ENCODE measurements at regions not wholly inside any gene's neighbourhood (a gene's known extent, or its start where the extent isn't known, plus 50 kb on each side); places are given as distances from the start of the nearest gene placed in this dataset.
"Not testable (repeated sequence)": the region's sequence is repeated elsewhere in the genome, so short reads cannot be mapped to it uniquely, and the experiment has no call there.

DNA sequence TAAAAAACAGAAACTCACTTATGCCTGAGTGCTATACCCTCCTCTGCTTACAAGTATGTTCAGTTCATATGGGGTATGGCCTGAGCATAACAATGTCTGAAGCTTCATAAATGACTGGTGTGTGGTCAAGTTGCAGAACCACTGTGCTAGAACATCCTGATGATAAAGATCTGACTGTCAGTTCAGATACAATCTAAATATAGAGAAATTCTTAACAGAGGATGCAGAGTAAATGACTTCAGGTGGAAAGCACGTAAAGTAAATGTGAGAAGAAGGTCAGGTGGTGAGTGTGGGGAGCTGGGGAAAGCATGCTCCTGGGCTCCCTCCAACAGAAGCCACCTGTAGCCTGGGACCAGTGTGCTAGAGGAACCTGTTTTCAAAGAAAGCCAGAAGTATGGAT is 926.2 kb downstream of the TSN start:
- Mint-ChIP-seq H3K4me3 (no peak overlapping the region), H3K27me3 (no peaks in the 10 kb centered on the region), H3K27ac (no peak overlapping the region), H3K4me1 (no peaks in the 10 kb centered on the region), H3K9me3 (peaks cover 0 to 9% of the 10 kb centered on the region in 2 donors)
- no peak for DNase-seq
- no peak for ATAC-seq

DNA sequence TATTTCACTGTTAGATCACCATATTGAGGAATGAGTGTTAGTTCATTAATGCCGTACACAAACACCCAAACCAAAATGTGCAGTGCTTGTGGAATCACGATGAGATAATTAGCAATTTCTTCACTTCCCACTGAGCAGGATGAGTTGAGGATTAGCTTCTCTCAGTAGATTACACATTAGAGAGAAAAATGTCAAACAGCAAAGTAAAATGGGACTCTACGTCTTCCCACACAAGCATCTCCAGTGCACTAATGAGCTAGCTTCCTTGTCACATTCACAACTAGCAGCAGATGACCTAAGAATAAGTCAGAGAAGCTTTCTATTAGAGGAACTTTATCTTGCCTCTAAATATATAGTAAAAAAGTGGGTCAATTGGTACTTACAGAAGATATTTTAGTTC is 926.9 kb downstream of the TSN start:
- no peak for ATAC-seq

DNA sequence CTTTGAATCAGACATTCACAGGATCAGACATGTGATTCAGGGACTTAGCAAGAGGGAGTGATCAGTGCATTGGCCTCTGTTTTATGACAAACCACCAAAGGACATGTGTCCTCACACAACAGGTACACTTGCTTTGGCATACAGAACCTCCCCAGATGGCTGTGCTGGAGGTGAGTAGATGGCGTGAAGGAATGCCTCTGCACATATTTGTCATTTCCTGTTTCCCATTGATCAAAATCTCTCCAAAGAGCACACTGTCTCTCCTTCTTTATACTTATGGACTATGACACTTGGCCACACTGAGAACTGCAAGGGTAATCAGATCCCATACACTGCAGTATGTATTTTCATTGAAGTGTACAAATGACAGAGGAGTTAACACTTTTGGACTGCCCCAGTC is 927.6 kb downstream of the TSN start:
- Mint-ChIP-seq H3K27ac (no peak overlapping the region), H3K4me1 (no peaks in the 10 kb centered on the region), H3K4me3 (no peak overlapping the region), H3K9me3 (peaks cover 0 to 4% of the 10 kb centered on the region in 2 donors), H3K27me3 (no peaks in the 10 kb centered on the region)
- ATAC-seq, result no peak
- DNase-seq, result no peak

More for the DNA sequence above, 926.9 kb downstream of the TSN start:
- DNase-seq, result no peak
- H3K4me3 Mint-ChIP-seq, result no peak overlapping the region
- H3K27me3 Mint-ChIP-seq, result no peaks in the 10 kb centered on the region
- peaks cover 0 to 5% of the 10 kb centered on the region in 2 donors for H3K9me3 Mint-ChIP-seq
- H3K4me1 Mint-ChIP-seq, result no peaks in the 10 kb centered on the region
- no peak overlapping the region for H3K27ac Mint-ChIP-seq

DNA sequence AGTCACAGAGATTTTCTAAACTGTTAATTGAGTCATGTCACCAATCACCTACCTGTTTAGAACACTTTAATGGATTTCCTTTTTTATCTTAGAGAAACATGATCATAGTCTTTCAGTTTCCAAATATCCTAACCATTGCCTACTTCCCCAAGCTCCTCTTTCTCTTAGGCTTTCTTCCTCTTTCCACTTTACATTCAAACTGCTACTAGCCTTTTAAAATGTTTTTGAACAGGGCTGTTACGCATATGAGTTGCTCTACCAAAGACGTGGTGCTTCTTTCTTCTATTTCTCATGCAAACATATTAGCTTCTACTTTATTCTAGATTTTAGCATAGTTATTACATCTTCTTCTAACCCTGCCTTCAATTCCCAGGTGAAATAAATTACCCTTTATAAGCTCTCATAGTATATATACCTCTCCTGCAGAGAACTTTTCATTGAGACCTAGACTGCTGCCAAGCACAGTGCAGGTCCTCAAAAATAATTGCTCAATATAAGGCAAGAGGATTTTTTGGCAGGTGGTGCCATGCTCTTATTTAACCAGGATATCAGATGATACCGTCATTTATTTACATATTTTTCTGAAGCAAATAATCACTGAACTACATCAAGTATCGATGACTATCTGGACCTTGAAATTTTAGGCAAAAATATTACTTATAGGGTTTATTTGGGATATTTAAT is 937.1 kb downstream of the TSN start:
- H3K27me3 Mint-ChIP-seq, result no peaks in the 10 kb centered on the region
- DNase-seq, result no peak
- no peaks in the 10 kb centered on the region for H3K9me3 Mint-ChIP-seq
- no peak for ATAC-seq
- H3K4me1 Mint-ChIP-seq, result no peaks in the 10 kb centered on the region
- H3K4me3 Mint-ChIP-seq, result no peak overlapping the region
- no peak overlapping the region for H3K27ac Mint-ChIP-seq

DNA sequence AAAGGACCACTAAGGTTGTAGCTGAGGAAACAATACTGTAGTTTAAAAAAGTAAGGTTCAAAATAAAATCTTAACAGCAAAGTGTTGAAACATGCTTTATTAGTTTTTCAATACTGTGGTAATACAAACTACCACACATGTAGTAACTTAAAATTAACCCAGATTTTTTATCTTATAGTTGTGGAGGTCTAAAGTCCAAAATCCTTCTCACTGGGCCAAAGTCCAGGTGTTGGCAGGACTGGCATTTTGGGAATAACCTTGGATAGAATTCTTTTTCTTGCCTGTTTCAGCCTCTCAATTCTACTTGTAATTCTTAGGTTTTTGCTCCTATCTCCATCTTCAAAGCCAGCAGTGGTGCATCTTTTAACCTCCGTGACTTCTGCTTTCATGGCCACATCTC is 942.0 kb downstream of the TSN start:
- H3K9me3 Mint-ChIP-seq, result no peaks in the 10 kb centered on the region

DNA sequence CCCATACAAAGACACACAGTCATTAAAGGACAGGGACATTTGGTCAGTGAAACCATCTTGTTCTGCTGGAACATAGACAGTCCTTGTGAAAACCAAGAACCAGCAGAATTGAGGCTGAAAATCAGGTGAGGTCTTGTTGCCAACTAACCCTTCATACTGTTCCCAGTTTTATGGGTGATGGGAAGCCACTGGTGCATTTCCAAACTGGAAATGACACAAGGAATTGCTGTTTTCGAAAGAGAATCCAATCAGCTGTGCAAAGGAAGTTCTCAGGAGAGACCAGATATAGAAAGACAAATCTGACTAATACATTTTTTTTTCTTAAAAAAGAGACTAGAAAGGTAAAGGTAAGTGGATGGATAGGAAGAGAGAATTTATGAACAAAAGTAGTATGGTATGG is 948.2 kb downstream of the TSN start:
- Mint-ChIP-seq H3K27me3 (no peaks in the 10 kb centered on the region), H3K27ac (no peak overlapping the region), H3K4me3 (no peak overlapping the region), H3K9me3 (peaks cover 0 to 9% of the 10 kb centered on the region in 2 donors), H3K4me1 (no peaks in the 10 kb centered on the region)
- DNase-seq (no peak), ATAC-seq (no peak)

More for the DNA sequence above, 942.0 kb downstream of the TSN start:
- no peak overlapping the region for H3K27ac Mint-ChIP-seq
- no peak for ATAC-seq
- H3K4me1 Mint-ChIP-seq, result no peaks in the 10 kb centered on the region
- H3K4me3 Mint-ChIP-seq, result no peak overlapping the region
- H3K27me3 Mint-ChIP-seq, result no peaks in the 10 kb centered on the region
- DNase-seq, result no peak

DNA sequence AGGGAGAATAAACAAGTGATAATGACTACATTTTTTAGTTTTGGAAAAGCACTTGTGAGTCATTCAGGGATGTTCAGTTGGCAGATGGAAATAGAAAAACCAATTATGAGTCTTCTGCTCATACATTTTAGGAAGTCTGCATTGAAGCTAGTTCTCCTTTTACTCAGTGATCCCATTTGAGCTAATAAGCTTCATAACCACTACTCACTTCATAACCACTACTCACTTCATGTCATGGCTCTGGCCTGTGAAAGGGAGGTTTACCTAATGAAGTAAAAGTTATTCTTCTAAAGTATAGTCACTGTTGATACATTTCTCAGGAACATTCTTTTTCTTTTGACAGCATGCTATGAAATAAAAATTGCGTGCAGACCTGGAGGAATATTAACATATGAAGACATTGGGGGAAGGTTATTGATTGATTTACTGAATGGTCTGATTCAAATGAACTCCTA is 948.7 kb downstream of the TSN start:
- Mint-ChIP-seq H3K4me3 (no peak overlapping the region), H3K27ac (no peak overlapping the region), H3K27me3 (no peaks in the 10 kb centered on the region), H3K4me1 (no peaks in the 10 kb centered on the region), H3K9me3 (peaks cover 0 to 9% of the 10 kb centered on the region in 2 donors)
- no peak for ATAC-seq
- no peak for DNase-seq

DNA sequence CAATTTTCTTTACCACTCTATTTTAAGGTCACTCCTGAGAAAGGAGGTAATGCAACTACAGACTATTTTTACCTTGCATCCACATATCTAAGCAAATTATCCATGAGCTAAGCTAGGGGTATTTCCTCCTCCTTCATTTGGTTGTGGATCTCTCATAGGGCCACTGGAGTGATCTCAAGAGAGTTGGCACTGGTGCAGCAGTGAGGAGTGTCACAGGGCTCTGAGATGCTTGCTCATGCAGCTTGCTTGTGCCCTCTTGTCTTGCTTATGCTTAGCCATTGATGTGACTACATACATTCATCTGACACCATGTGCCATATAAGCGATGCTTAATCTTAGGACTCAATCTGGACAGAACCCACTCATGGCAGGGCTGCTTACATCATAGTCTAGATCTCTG is 950.3 kb downstream of the TSN start:
- Mint-ChIP-seq H3K4me1 (no peaks in the 10 kb centered on the region), H3K27ac (no peak overlapping the region), H3K27me3 (no peaks in the 10 kb centered on the region), H3K4me3 (no peak overlapping the region), H3K9me3 (peaks cover 0 to 18% of the 10 kb centered on the region in 2 donors)
- DNase-seq (no peak), ATAC-seq (no peak)

DNA sequence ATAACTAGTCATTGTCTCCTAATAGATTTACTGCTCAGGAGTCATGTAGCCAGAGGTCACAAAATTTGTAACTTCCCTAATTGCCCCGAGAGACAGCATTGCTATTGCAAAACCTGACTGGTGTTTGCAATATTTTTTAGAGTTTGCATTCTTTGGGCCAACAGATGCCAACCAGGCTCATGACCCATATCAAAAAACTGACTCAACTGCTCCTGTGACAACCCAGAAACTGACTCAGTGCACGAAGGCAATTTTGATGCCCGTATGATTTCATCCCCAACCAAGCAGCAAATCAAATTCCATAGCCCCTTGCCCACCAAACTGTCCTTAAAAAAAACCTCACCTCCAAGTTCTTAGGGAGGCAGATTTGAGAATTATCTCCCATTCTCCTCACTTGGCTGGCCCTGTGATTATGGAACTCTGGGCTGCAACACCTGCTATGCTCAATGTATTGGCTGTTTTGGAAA is 951.3 kb downstream of the TSN start:
- DNase-seq, result no peak
- H3K27me3 Mint-ChIP-seq, result no peaks in the 10 kb centered on the region

DNA sequence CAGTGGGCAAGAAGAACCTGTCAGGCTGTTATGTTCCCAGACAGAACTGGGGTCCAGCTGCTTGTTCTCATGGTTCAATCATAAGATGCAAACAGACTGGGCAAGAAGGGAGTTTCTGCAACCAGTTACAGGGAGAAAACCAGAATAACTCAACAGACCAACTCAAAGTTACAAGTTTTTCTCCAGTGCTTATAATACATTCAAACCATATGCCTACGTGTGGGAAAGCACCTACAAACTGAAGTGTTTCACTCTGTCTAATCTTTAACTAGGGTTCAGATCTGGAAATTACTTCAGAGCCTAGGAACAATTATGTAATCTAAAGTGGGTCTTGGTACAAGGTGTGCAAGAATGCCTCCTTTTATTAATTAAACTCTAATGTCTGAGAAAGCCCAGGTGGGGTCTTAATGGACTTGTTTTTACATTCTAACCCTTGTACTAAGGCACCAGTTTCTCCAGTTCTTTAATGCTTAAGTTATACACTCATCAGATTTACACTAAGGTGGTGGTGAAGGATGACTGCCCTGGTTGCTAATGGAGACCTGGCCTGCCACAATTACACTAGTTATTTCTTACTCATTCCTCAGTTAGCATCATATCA is 951.9 kb downstream of the TSN start:
- Mint-ChIP-seq H3K4me1 (no peaks in the 10 kb centered on the region), H3K9me3 (peaks cover 0 to 25% of the 10 kb centered on the region in 2 donors), H3K27me3 (no peaks in the 10 kb centered on the region), H3K4me3 (no peak overlapping the region), H3K27ac (no peak overlapping the region)
- no peak for ATAC-seq
- DNase-seq, result no peak

More for the DNA sequence above, 951.3 kb downstream of the TSN start:
- H3K4me1 Mint-ChIP-seq, result no peaks in the 10 kb centered on the region
- no peak overlapping the region for H3K4me3 Mint-ChIP-seq
- no peak overlapping the region for H3K27ac Mint-ChIP-seq
- peaks cover 0 to 21% of the 10 kb centered on the region in 2 donors for H3K9me3 Mint-ChIP-seq
- ATAC-seq, result no peak

DNA sequence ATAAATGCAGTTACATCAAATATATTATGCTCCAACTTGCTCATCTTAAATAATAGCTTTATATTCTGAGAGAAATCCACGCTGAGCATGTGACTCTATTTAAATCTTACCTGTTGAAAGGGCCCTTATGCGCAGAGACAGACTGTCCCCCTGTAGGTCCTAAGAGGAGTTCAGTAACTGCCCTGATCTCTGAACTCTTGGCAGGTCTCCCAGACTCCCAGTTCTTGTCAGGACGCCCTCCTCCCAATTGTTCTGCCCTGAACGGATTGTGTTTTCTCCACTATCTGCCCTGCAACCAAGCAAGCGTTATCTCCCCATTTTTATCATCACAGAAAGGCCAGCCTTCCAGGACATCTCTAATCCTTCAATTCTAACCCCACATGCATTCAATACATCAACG is 954.6 kb downstream of the TSN start:
- ATAC-seq, result no peak
- Mint-ChIP-seq H3K9me3 (peaks cover 4 to 42% of the 10 kb centered on the region in 2 donors), H3K27ac (no peak overlapping the region), H3K4me3 (no peak overlapping the region), H3K4me1 (no peaks in the 10 kb centered on the region), H3K27me3 (no peaks in the 10 kb centered on the region)
- DNase-seq, result no peak

DNA sequence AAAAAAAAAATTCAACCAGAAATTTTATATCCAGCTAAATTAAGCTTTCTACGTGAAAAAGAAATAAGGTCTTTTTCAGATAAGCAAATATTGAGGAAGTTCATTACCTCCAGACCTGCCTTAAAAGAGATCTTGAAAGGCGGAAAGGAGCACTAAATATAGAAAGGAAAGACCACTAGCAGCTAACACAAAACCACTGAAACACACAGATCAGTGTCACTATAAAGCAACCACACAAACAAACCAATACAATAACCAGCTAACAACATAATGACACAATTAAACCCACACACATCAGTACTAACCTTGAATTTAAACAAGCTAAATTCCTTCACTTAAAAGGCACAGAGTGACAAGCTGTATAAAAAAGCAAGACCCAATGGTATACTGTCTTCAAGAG is 958.3 kb downstream of the TSN start:
- H3K4me1 Mint-ChIP-seq, result no peaks in the 10 kb centered on the region
- DNase-seq (no peak), ATAC-seq (no peak)
- H3K27ac Mint-ChIP-seq, result no peak overlapping the region
- no peaks in the 10 kb centered on the region for H3K27me3 Mint-ChIP-seq
- peaks cover 4 to 49% of the 10 kb centered on the region in 2 donors for H3K9me3 Mint-ChIP-seq
- no peak overlapping the region for H3K4me3 Mint-ChIP-seq

DNA sequence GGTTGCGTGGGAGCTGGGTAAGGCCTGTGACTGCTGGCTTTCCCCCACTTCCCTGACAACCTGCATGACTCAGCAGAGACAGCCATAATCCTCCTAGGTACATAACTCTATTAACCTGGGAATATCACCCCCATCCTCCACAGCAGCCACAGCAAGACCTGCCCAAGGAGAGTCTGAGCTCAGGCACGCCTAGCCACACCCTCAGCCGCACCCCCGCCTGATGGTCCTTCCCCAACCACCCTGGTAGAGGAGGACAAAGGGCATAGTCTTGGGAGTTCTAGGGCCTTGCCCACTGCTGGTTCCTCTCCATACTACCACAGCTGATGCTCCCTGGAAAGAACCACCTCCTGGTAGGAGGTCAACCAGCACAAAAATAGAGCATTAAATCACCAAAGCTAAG is 965.4 kb downstream of the TSN start:
- not testable (repeated sequence) for H3K4me1 Mint-ChIP-seq, H3K4me3 Mint-ChIP-seq, DNase-seq, H3K27ac Mint-ChIP-seq, ATAC-seq, H3K27me3 Mint-ChIP-seq
- H3K9me3 Mint-ChIP-seq, result peaks cover 14 to 19% of the 10 kb centered on the region in 2 donors

DNA sequence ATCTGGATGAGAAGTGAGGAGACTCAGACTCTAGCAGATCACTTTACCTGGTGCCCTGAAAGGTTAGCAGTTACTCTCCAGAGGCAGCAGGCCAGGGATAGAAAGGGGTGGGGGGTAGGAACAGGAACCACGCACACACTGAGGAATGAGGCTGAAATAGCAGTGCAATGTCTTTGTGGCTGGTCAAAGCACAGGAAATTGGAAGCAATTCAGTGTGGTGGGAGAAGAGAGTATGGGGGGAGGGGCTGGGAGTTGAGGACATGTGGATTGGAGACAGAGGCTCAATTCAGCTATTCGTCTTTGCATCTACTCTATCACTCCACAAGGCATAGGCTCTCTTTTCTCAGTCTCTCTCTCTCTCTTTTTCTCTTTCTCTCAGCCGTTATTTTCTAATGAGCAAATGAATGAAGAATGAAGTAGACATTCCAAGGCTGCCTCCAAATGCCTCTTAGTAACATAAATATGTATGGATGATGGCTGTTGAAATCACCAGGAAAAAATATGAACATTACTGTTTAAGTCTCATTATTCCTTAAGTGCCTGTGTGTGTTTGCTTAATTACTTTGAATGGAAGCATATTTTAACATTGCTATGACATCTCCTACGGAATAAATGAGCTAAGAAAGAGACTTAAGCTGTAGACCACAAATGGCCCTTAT is 979.4 kb downstream of the TSN start:
- Mint-ChIP-seq H3K27me3 (no peaks in the 10 kb centered on the region), H3K4me1 (no peaks in the 10 kb centered on the region), H3K9me3 (peaks cover 4 to 6% of the 10 kb centered on the region in 2 donors), H3K27ac (no peak overlapping the region), H3K4me3 (no peak overlapping the region)
- no peak for DNase-seq
- ATAC-seq, result no peak

DNA sequence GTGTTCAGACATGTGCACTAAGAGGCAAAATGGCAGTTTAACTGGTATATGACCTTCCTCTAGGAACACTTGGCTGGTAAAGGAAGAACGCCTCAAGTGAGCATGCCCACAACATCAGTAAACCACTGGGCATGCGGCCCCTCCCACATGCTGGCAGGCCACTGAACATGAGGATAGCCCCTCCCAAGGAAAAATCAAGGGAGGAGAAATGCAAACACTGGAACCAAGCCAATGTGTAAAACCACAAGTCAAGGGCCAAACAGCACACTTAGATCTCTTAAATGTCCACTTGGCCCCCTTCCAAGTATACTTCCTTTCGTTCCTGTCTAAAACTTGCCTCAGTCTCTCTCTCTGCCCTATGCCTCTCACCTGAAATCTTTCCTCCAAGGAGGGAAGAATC is 980.8 kb downstream of the TSN start:
- H3K4me3 Mint-ChIP-seq, result no peak overlapping the region
- H3K27ac Mint-ChIP-seq, result no peak overlapping the region
- H3K9me3 Mint-ChIP-seq, result peaks cover 4 to 6% of the 10 kb centered on the region in 2 donors
- ATAC-seq, result no peak
- H3K27me3 Mint-ChIP-seq, result no peaks in the 10 kb centered on the region
- H3K4me1 Mint-ChIP-seq, result peaks cover 5% of the 10 kb centered on the region
- no peak for DNase-seq

DNA sequence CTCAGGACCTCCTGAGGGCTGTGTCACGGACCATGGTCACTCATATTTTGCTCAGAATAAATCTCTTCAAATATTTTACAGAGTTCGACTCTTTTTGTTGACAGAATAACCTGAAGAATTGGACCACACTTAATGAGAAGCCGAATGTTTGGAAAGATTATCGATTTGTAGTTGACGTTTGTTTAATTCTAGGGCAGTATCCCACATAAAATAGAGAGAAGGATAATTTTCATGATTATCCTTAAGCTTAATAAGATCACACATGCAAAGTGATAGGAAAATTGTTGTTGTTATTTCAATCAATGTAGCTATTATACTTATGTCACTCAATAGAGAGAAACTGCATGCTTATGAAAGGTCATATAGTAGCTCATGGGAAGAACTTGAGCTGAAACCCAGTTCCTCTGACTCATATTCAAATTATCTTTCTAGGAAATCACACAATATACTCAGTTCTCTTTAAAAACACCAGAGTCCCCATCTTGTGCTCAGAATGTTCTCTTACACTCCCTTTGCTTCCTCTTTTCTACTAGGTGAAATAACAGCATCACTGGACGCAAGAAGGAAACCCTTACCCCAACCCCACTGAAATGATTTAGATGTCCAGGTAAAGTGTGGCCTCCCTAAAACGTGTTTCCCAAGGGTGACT is 982.1 kb downstream of the TSN start:
- no peak overlapping the region for H3K27ac Mint-ChIP-seq
- H3K27me3 Mint-ChIP-seq, result no peaks in the 10 kb centered on the region
- peaks cover 4 to 6% of the 10 kb centered on the region in 2 donors for H3K9me3 Mint-ChIP-seq
- H3K4me1 Mint-ChIP-seq, result peaks cover 5% of the 10 kb centered on the region
- DNase-seq (no peak), ATAC-seq (peak; percentile 74)
- H3K4me3 Mint-ChIP-seq, result no peak overlapping the region

Data from stimulated activated naive CD8-positive, alpha-beta T cell treated with anti-CD3 and anti-CD28 coated beads, Interleukin-15, amount 100 ng/mL, for 72 hours (primary cell).